ENCODE measurements at regions not wholly inside any gene's neighbourhood (a gene's known extent, or its start where the extent isn't known, plus 50 kb on each side); places are given as distances from the start of the nearest gene placed in this dataset.

DNA sequence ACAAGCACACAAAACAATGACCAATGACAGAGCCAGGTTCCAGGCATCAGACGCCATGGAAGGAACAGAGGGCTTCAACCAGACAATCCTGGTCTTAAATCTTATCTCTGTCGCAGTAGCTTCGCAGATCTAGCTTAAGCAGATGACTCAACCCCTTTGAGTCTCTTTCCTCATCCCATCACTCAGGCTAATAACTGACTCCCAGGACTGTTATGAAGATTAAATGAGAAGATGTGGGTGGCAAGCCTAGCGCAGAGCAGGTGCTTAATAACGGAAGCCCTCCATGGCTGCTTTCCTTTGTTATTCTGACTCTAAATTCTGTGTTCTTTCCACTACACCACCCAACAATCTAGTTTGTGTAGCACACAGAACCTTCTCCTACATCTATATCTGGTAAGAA lies 110.9 kb downstream of the SLC24A2 start:
- no peaks in the 10 kb centered on the region for H3K9me3 Mint-ChIP-seq (ENCODE audit: unreplicated experiment)
- BruUV-seq (replicated peaks), result no TSS peak
- CTCF ChIA-PET, result no interaction called here
- peaks cover 68% of the 10 kb centered on the region for H3K27me3 Mint-ChIP-seq (ENCODE audit: insufficient read depth, unreplicated experiment)
- no peaks in the 10 kb centered on the region for H3K36me3 Mint-ChIP-seq (ENCODE audit: insufficient read depth, unreplicated experiment)
- no peak overlapping the region for H3K4me3 Mint-ChIP-seq (ENCODE audit: unreplicated experiment)
- intact Hi-C loops (cut with micrococcal nuclease), result no loop called here
- no peak for DNase-seq (ENCODE audit: unreplicated experiment)
- TF ChIP-seq, protein P1, sequence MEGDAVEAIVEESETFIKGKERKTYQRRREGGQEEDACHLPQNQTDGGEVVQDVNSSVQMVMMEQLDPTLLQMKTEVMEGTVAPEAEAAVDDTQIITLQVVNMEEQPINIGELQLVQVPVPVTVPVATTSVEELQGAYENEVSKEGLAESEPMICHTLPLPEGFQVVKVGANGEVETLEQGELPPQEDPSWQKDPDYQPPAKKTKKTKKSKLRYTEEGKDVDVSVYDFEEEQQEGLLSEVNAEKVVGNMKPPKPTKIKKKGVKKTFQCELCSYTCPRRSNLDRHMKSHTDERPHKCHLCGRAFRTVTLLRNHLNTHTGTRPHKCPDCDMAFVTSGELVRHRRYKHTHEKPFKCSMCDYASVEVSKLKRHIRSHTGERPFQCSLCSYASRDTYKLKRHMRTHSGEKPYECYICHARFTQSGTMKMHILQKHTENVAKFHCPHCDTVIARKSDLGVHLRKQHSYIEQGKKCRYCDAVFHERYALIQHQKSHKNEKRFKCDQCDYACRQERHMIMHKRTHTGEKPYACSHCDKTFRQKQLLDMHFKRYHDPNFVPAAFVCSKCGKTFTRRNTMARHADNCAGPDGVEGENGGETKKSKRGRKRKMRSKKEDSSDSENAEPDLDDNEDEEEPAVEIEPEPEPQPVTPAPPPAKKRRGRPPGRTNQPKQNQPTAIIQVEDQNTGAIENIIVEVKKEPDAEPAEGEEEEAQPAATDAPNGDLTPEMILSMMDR (IDR thresholded peaks at IDR 0.05; ENCODE audit: unreplicated experiment), result no peak
- POLR2A ChIA-PET, result no interaction called here
- H3K27ac Mint-ChIP-seq (ENCODE audit: low read depth, unreplicated experiment), result no peak overlapping the region
- H3K4me1 Mint-ChIP-seq (ENCODE audit: insufficient read depth, unreplicated experiment), result no peaks in the 10 kb centered on the region

DNA sequence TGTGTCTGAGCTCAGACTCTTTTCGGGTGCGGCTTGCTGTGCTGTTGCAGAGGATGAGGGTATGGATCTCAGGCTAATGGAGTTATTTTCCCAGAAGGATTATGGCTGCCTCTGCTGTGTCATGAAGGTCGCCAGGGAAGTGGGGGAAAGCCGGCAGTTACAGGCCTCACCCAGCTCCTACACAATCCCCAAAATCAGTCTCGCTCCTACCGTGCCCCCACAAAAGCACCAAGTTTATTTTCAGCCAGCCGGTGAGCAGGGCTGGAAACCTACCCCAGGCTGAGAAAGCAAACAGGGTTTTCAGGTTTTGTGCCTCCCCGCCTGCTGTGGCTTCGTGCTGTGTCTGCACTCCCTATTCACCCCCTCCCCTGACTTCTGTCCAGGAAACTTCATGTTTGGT lies 113.3 kb downstream of the SLC24A2 start:
- no peaks in the 10 kb centered on the region for H3K9me3 Mint-ChIP-seq (ENCODE audit: unreplicated experiment)
- CTCF ChIA-PET, result no interaction called here
- H3K4me3 Mint-ChIP-seq (ENCODE audit: unreplicated experiment), result no peak overlapping the region
- intact Hi-C loops (cut with micrococcal nuclease), result no loop called here
- POLR2A ChIA-PET, result no interaction called here
- no TSS peak for BruUV-seq (replicated peaks)
- H3K27me3 Mint-ChIP-seq (ENCODE audit: insufficient read depth, unreplicated experiment), result peaks cover 57% of the 10 kb centered on the region
- no peak overlapping the region for H3K27ac Mint-ChIP-seq (ENCODE audit: low read depth, unreplicated experiment)
- no peak for DNase-seq (ENCODE audit: unreplicated experiment)
- H3K36me3 Mint-ChIP-seq (ENCODE audit: insufficient read depth, unreplicated experiment), result no peaks in the 10 kb centered on the region
- TF ChIP-seq, protein P1 (IDR thresholded peaks at IDR 0.05; ENCODE audit: unreplicated experiment), result no peak
- H3K4me1 Mint-ChIP-seq (ENCODE audit: insufficient read depth, unreplicated experiment), result no peaks in the 10 kb centered on the region

DNA sequence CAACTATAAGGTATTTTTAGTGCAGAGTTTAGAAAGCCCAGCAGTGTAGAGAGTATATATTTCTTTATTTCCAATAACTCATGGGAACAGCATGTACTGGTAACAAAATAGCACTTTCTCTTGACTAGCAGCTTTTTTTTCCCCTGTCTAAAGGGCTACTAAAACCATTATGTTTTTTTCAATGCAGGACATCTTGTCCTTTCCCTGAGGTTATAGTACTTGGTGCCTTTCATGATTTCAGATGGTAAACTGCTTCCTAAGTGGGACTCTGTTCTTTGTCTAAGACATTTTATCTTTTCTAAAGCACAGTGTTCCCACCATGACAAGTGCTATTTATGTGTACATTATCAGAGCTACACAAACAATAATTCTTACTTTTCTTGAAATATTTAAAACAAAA lies 122.3 kb downstream of the SLC24A2 start:
- Mint-ChIP-seq H3K27ac (ENCODE audit: low read depth, unreplicated experiment) (no peak overlapping the region), H3K36me3 (ENCODE audit: insufficient read depth, unreplicated experiment) (no peaks in the 10 kb centered on the region), H3K4me1 (ENCODE audit: insufficient read depth, unreplicated experiment) (no peaks in the 10 kb centered on the region), H3K9me3 (ENCODE audit: unreplicated experiment) (no peaks in the 10 kb centered on the region), H3K27me3 (ENCODE audit: insufficient read depth, unreplicated experiment) (peaks cover 63% of the 10 kb centered on the region), H3K4me3 (ENCODE audit: unreplicated experiment) (no peak overlapping the region)
- no peak for DNase-seq (ENCODE audit: unreplicated experiment)
- TF ChIP-seq, protein P1 (IDR thresholded peaks at IDR 0.05; ENCODE audit: unreplicated experiment), result no peak
- CTCF ChIA-PET, result no interaction called here
- POLR2A ChIA-PET, result no interaction called here
- BruUV-seq (replicated peaks), result no TSS peak
- intact Hi-C loops (cut with micrococcal nuclease), result no loop called here

DNA sequence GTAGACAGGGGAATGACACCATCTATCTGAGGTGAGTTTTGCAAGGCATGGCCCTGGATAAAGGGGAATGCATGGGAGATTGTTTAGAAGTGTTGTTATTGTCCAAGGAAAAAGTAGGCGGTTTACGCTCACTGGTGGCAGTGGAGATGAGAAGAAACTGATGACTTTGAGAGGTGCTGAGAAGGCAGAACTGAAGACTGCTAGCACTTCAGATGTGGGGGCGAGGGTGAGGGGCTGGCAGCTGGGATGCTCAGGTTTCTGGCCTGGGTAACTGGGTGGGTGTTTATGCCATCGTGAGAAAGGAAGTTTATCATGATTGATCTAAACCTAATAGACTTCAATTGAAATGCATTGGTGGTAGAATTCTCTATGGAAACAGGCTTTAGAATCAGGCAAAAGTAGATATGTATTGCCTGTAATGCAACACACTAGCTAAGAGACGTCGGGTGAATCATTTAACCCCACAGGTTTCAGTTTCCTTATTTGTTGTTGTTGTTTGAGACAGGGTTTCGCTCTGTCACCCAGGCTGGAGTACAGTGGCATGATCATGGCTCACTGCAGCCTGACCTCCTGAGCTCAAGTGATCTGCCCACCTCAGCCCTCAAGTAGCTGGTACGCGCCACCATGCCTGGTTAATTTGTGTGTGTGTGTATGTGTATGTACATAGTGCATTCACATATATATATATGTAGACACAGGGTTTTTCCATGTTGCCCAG lies 123.5 kb downstream of the SLC24A2 start:
- H3K27ac Mint-ChIP-seq (ENCODE audit: low read depth, unreplicated experiment), result no peak overlapping the region
- BruUV-seq (replicated peaks), result no TSS peak
- POLR2A ChIA-PET, result no interaction called here

More for the DNA sequence above, 123.5 kb downstream of the SLC24A2 start:
- Mint-ChIP-seq H3K4me3 (ENCODE audit: unreplicated experiment) (no peak overlapping the region), H3K27me3 (ENCODE audit: insufficient read depth, unreplicated experiment) (peaks cover 73% of the 10 kb centered on the region), H3K9me3 (ENCODE audit: unreplicated experiment) (no peaks in the 10 kb centered on the region), H3K36me3 (ENCODE audit: insufficient read depth, unreplicated experiment) (no peaks in the 10 kb centered on the region), H3K4me1 (ENCODE audit: insufficient read depth, unreplicated experiment) (no peaks in the 10 kb centered on the region)
- intact Hi-C loops (cut with micrococcal nuclease), result no loop called here
- DNase-seq (ENCODE audit: unreplicated experiment), result no peak
- CTCF ChIA-PET, result no interaction called here
- TF ChIP-seq, protein P1 (IDR thresholded peaks at IDR 0.05; ENCODE audit: unreplicated experiment), result no peak
